ENCODE measurements at regions not wholly inside any gene's neighbourhood (a gene's known extent, or its start where the extent isn't known, plus 50 kb on each side); places are given as distances from the start of the nearest gene placed in this dataset.

DNA sequence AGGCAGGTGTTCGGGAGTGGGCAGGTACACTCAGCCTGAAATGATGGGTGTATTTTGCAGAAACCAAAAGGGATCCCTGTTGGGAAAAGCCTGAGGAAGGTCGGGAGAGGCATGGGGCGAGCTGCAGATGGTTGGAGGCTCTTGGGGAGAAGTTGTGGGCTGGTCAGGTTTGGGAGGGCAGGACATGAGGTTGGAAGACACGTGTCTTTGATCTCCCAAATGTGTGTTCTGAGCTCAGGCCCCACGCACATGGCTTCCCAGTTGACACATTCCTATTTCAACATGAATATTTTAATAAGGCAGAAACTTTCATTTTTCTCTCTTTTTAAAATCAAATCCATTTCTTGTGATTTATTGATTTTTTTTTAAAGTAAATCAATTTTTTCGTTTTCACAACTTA is 1003.3 kb downstream of the TBC1D22A start:
- no peak overlapping the region for H3K27ac ChIP-seq
- H3K36me3 ChIP-seq: no peaks in the 10 kb centered on the region
- no peaks in the 10 kb centered on the region for H3K9me3 ChIP-seq
- ATAC-seq (ENCODE audit: insufficient number of reproducible peaks, low FRiP score, low read depth) (no peak), DNase-seq (ENCODE audit: low spot score) (no peak)
- no peaks in the 10 kb centered on the region for H3K27me3 ChIP-seq (replicated peaks; ENCODE audit: insufficient read depth)
- TF ChIP-seq, protein P1, sequence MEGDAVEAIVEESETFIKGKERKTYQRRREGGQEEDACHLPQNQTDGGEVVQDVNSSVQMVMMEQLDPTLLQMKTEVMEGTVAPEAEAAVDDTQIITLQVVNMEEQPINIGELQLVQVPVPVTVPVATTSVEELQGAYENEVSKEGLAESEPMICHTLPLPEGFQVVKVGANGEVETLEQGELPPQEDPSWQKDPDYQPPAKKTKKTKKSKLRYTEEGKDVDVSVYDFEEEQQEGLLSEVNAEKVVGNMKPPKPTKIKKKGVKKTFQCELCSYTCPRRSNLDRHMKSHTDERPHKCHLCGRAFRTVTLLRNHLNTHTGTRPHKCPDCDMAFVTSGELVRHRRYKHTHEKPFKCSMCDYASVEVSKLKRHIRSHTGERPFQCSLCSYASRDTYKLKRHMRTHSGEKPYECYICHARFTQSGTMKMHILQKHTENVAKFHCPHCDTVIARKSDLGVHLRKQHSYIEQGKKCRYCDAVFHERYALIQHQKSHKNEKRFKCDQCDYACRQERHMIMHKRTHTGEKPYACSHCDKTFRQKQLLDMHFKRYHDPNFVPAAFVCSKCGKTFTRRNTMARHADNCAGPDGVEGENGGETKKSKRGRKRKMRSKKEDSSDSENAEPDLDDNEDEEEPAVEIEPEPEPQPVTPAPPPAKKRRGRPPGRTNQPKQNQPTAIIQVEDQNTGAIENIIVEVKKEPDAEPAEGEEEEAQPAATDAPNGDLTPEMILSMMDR (IDR thresholded peaks at IDR 0.05): no peak
- no peak overlapping the region for H3K4me3 ChIP-seq
- no peaks in the 10 kb centered on the region for H3K4me1 ChIP-seq (ENCODE audit: control insufficient read depth in 1 of 2, low read depth in 2 of 2)

DNA sequence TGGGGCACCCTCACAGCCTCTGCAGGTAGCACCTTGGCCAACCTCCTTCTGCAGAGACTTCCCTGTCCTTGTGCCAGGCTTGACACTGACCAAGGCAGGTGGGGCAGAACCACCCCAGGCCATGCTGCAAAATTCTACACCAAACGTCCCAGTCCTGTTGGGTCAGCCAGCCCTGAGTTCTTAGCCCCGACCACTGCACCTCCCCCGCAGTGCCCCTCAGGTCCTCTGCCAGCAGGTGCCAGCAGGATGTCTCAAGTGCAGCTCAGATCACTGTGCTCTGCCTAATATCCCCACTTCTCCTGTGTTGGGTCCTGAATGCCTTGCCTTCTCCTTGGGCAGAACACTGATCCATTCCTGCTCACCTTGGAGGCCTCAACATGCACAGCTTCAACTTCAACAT is 999.7 kb downstream of the TBC1D22A start:
- DNase-seq (ENCODE audit: low spot score) (no peak), ATAC-seq (ENCODE audit: insufficient number of reproducible peaks, low FRiP score, low read depth) (no peak)
- Histone ChIP-seq H3K27ac (no peak overlapping the region), H3K9me3 (no peaks in the 10 kb centered on the region), H3K27me3 (replicated peaks; ENCODE audit: insufficient read depth) (no peaks in the 10 kb centered on the region), H3K4me1 (ENCODE audit: control insufficient read depth in 1 of 2, low read depth in 2 of 2) (no peaks in the 10 kb centered on the region), H3K36me3 (no peaks in the 10 kb centered on the region), H3K4me3 (no peak overlapping the region)
- TF ChIP-seq, protein P1 (IDR thresholded peaks at IDR 0.05): no peak

DNA sequence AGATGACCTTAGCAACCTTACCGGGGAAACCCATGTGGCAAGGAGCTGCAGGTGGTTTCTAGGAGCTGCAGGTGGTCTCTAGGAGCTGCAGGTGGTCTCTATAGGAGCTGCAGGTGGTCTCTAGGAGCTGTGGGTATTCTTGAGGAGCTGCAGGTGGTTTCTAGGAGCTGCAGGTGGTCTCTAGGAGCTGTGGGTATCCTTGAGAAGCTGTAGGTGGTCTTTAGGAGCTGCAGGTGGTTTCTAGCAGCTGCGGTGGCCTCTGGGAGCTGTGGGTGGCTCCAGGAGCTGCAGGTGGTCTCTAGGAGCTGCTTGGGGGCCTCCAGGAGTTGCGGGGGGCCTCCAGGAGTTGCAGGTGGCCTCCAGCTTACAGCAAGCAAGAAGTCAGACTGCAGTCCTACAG is 997.5 kb downstream of the TBC1D22A start:
- Histone ChIP-seq H3K36me3 (no peaks in the 10 kb centered on the region), H3K27me3 (replicated peaks; ENCODE audit: insufficient read depth) (no peaks in the 10 kb centered on the region), H3K4me1 (ENCODE audit: control insufficient read depth in 1 of 2, low read depth in 2 of 2) (no peaks in the 10 kb centered on the region), H3K4me3 (no peak overlapping the region), H3K9me3 (no peaks in the 10 kb centered on the region), H3K27ac (no peak overlapping the region)
- no peak for DNase-seq (ENCODE audit: low spot score)
- ATAC-seq (ENCODE audit: insufficient number of reproducible peaks, low FRiP score, low read depth): no peak
- TF ChIP-seq, protein P1 (IDR thresholded peaks at IDR 0.05): no peak

DNA sequence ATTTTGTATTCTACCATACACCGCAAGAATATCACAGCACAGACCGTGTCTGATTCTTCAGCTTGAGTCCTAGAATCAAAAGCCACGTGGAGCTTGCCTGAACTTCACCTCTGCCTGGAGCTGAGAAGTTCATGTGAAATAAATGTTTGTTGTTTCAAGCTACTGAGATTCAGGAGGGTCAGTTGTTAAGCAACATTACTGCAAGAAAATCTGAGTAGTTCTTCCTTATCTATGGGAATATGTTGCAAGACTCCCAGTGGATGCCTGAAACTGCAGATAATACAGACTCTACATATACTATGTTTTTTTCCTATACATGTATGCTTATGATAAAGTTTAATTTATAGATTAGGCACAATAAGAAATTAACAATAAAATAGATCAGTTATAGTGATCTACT is 995.3 kb downstream of the TBC1D22A start:
- H3K27ac ChIP-seq: no peak overlapping the region
- no peaks in the 10 kb centered on the region for H3K4me1 ChIP-seq (ENCODE audit: control insufficient read depth in 1 of 2, low read depth in 2 of 2)
- H3K4me3 ChIP-seq: no peak overlapping the region
- H3K27me3 ChIP-seq (replicated peaks; ENCODE audit: insufficient read depth): no peaks in the 10 kb centered on the region
- DNase-seq (ENCODE audit: low spot score) (no peak), ATAC-seq (ENCODE audit: insufficient number of reproducible peaks, low FRiP score, low read depth) (no peak)
- TF ChIP-seq, protein P1 (IDR thresholded peaks at IDR 0.05): no peak
- no peaks in the 10 kb centered on the region for H3K36me3 ChIP-seq
- H3K9me3 ChIP-seq: no peaks in the 10 kb centered on the region

DNA sequence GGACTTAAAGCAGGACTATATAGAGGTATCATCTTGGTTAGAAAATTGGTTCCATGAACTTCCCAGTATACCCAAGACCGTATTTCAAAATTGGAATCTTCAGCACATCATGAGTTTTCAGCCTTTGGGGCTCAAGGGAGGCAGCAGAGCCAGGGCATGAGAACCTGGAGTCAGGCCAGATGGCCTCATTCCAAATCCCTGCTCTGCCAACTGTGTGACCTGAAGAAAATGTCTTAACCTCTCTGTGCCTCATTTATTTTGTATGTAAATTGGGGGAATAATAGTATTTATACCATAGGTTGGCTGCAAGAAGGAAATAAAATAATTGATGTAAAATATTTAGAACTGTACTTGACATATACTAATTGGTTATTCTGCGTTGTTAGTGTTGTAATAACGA is 987.6 kb downstream of the TBC1D22A start:
- Histone ChIP-seq H3K27ac (no peak overlapping the region), H3K9me3 (no peaks in the 10 kb centered on the region), H3K27me3 (replicated peaks; ENCODE audit: insufficient read depth) (no peaks in the 10 kb centered on the region), H3K36me3 (no peaks in the 10 kb centered on the region), H3K4me3 (no peak overlapping the region), H3K4me1 (ENCODE audit: control insufficient read depth in 1 of 2, low read depth in 2 of 2) (no peaks in the 10 kb centered on the region)
- ATAC-seq (ENCODE audit: insufficient number of reproducible peaks, low FRiP score, low read depth) (no peak), DNase-seq (ENCODE audit: low spot score) (no peak)
- TF ChIP-seq, protein P1 (IDR thresholded peaks at IDR 0.05): no peak
